IPS-15b (cell line): ENCODE measurements at regions not wholly inside any gene's neighbourhood (a gene's known extent, or its start where the extent isn't known, plus 50 kb on each side); places are given as distances from the start of the nearest gene placed in this dataset.

Experiments used
- H3K27me3 ChIP-seq: one replicate; pipeline ENCODE4 v1.6.1; 2013; ENCODE audit warnings: low read length; ENCODE audit not compliant: control insufficient read depth, insufficient read depth
- H3K36me3 ChIP-seq: one replicate; pipeline ENCODE4 v1.6.1; 2013; ENCODE audit warnings: low read length; ENCODE audit not compliant: control insufficient read depth, insufficient read depth
- H3K4me1 ChIP-seq: one replicate; pipeline ENCODE4 v1.6.1; 2013; ENCODE audit warnings: mild to moderate bottlenecking, low read length; ENCODE audit not compliant: control insufficient read depth, insufficient read depth
- H3K4me3 ChIP-seq: one replicate; pipeline ENCODE4 v1.5.1; 2013; ENCODE audit warnings: low read depth, low read length
- H3K9ac ChIP-seq: one replicate; pipeline ENCODE4 v1.6.1; 2013; ENCODE audit warnings: low read depth, mild to moderate bottlenecking, low read length
- H3K9me3 ChIP-seq: one replicate; pipeline ENCODE4 v1.6.1; 2013; ENCODE audit warnings: mild to moderate bottlenecking, low read length; ENCODE audit not compliant: control insufficient read depth, insufficient read depth

DNA sequence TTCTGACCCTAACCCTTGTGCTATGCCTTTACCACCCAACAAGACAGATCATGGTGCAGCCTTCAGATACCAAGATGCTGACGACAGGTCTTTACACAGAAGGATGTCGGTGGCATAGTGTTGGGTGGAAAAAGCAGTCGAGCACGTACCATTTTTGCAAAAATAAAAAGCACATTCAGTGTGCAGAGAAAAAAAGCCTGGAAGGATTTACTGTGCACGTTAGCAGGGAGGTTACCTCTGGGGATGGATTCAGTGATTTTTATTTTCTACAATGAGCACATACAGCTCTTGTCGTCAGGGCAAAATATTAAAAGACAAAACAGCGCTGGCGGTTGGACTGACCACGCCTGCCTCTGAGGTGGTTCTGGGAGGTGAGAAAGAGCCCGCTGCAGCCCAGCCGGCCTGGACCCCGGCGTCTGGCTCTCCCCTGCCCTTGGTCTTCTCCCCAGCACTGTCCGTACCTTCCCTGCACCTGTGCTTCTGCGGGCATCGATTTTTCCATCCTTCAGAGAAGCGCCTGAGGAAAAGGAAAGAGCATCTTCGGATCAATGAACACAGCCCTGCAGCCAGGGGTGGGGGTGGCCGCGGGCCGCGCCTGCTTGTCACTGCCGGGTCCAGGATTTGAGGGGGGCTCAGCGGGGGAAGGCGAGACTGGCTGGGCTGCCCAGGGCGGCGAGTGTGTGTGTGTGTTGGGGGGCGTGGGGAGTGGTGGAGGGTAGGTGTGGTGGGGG is 200.0 kb upstream of the IER5L start:
- H3K9me3 ChIP-seq: no peaks in the 10 kb centered on the region

DNA sequence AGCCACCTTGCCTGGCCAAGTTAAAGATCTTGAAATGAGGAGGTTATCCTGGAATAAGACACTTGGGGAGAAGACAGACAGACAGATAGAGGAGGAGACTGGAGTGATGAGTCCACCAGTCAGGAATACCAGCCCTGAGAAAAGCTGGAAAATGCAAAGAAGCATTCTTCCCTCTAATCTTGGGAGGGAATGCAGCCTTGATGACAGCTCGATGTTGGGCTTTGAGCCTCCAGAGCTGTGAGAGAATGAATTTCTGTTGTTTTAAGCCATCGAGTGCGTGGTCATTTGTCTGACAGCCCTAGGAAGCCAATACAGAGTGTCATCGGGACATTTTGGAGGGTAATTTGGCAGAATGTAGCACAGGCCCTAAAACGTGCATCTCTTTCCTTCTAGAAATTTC is 199.1 kb upstream of the IER5L start:
- H3K36me3 ChIP-seq: no peaks in the 10 kb centered on the region
- no peak overlapping the region for H3K4me3 ChIP-seq
- H3K27me3 ChIP-seq: no peaks in the 10 kb centered on the region

More for the DNA sequence above, 200.0 kb upstream of the IER5L start:
- H3K4me3 ChIP-seq: no peak overlapping the region
- no peak overlapping the region for H3K9ac ChIP-seq
- H3K4me1 ChIP-seq: peaks cover 6% of the 10 kb centered on the region
- H3K36me3 ChIP-seq: no peaks in the 10 kb centered on the region
- H3K27me3 ChIP-seq: peaks cover 3% of the 10 kb centered on the region

DNA sequence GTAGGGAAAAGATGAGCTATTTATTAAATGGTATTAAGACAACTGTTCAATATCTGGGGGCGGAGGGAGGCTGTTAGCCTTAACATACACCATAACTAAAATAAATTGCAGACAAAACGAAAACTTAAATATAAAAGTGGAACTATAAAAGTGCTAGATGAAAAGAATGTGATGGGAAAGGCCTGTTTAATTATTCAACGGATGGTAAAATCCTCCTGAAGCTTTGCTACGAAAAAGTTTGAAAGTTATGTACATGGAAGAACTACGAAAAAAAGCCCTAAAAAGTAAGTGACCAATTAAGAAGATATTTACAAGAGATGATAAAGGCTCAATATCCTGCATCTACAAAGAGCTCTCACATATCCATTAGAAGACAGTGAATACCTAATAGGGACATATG is 197.8 kb upstream of the IER5L start:
- H3K9me3 ChIP-seq: no peaks in the 10 kb centered on the region
- no peaks in the 10 kb centered on the region for H3K36me3 ChIP-seq
- no peak overlapping the region for H3K9ac ChIP-seq
- no peaks in the 10 kb centered on the region for H3K4me1 ChIP-seq
- no peaks in the 10 kb centered on the region for H3K27me3 ChIP-seq
- no peak overlapping the region for H3K4me3 ChIP-seq

More for the DNA sequence above, 199.1 kb upstream of the IER5L start:
- Histone ChIP-seq H3K9ac (no peak overlapping the region), H3K4me1 (no peaks in the 10 kb centered on the region), H3K9me3 (no peaks in the 10 kb centered on the region)

- Histone ChIP-seq H3K27me3 (no peaks in the 10 kb centered on the region), H3K36me3 (no peaks in the 10 kb centered on the region), H3K4me1 (no peaks in the 10 kb centered on the region), H3K4me3 (no peak overlapping the region), H3K9ac (no peak overlapping the region), H3K9me3 (peaks cover under 1% of the 10 kb centered on the region)
Observed at GRCh38 chr9:129374651-129375050, 196.6 kb upstream of the IER5L start.

DNA sequence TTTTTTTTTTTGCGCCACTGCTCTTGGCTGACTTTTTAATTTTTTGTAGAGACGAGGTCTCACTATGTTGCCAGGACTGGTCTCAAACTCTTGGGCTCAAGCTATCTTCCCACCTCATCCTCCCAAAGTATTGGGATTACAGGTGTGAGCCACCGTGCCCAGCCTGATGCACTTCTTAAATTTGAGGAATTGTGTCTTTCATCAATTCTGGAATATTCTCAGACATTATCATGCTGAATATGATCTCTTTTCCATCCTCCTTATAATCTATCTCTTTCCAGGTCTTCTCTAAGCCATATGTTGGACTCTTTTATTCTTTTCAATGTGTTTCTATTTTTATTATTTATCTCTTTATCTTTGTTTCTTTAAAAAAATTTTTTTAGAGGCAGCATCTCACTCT is 196.2 kb upstream of the IER5L start:
- no peak overlapping the region for H3K9ac ChIP-seq
- H3K4me1 ChIP-seq: no peaks in the 10 kb centered on the region
- H3K36me3 ChIP-seq: no peaks in the 10 kb centered on the region
- H3K9me3 ChIP-seq: peaks cover 4% of the 10 kb centered on the region
- no peak overlapping the region for H3K4me3 ChIP-seq
- no peaks in the 10 kb centered on the region for H3K27me3 ChIP-seq

DNA sequence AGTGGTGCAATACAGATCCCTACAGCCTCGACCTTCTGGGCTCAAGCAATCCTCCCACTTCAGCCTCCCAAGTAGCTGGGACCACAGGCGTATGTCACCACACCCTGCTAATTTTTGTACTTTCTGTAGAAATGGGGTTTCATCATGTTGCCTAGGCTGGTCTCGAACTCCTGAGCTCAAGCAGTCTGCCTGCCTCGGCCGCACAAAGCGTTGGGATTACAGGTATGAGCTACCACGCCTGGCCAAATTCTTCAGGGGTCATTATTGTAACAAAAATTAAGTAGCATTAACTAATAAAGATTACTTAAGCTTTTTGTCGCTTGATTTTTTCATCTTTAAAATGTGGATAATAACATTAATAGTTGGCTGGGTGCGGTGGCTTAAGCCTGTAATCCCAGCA is 195.3 kb upstream of the IER5L start:
- H3K4me3 ChIP-seq: no peak overlapping the region
- no peaks in the 10 kb centered on the region for H3K27me3 ChIP-seq
- H3K9me3 ChIP-seq: peaks cover 4% of the 10 kb centered on the region
- H3K4me1 ChIP-seq: no peaks in the 10 kb centered on the region
- H3K36me3 ChIP-seq: no peaks in the 10 kb centered on the region
- H3K9ac ChIP-seq: no peak overlapping the region

DNA sequence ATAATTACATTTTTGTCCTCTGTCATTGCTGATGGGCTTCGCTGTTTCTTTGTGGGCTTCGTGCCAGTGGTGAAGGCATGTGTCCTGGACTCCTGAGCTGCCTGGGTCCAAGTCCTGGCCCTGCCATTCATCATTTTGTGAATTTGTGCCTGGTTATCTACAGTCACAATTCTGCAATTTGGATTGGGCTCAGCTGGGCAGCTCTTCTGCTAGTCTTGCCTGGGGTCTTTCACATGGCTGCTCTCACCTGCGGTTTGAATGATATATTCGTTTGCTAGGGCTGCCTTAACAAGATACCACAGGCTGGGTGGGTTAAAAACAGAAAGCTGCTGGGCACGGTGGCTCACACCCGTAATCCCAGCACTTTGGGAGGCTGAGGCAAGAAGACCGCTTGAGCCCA is 192.7 kb upstream of the IER5L start:
- Histone ChIP-seq H3K9me3 (peaks cover 4% of the 10 kb centered on the region), H3K36me3 (no peaks in the 10 kb centered on the region), H3K27me3 (no peaks in the 10 kb centered on the region), H3K4me3 (no peak overlapping the region), H3K4me1 (no peaks in the 10 kb centered on the region), H3K9ac (no peak overlapping the region)

DNA sequence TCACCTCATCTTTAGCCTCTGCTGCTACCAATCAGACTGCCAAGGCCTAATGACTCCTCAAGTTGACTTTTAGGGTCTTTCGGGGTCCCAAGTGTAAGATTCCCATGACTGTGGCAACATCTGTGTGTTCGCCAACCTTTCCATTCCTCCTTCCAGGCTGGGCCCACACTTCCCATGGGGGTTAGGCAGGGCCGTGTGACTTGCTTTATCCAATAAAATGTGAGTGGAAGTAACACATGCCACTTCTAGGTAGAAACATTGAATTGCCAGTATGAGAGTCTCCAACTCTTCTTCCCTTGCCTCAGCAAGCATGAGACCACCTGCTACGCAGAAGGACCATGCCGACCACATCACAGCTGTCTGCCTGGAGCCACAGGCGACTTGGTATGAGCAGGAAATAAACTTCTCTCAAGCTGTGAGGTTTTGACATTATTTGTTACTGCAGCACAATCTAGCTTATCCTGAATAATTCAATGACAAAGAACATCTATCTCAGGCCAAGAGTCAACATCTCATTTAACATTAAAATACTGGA is 190.4 kb upstream of the IER5L start:
- H3K36me3 ChIP-seq: no peaks in the 10 kb centered on the region
- H3K4me3 ChIP-seq: no peak overlapping the region
- H3K27me3 ChIP-seq: no peaks in the 10 kb centered on the region
- no peak overlapping the region for H3K9ac ChIP-seq
- H3K4me1 ChIP-seq: no peaks in the 10 kb centered on the region
- H3K9me3 ChIP-seq: peaks cover 4% of the 10 kb centered on the region

DNA sequence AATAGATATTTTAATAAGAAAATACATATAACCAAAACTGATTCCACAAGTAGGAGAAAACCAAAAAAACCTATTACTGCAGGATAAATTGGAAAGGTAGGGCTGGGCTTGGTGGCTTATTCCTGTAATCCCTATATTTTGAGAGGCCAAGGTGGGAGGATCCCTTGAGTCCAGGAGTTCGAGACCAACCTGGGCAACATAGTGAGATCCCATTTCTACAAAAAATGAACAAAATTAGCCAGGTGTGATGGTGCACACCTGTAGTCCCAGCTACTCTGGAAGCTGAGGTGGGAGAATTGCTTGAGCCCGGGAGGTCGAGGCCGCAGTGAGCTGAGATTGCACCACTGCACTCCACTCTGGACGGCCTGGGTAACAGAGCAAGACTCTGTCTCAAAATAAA is 189.2 kb upstream of the IER5L start:
- Histone ChIP-seq H3K9me3 (peaks cover 4% of the 10 kb centered on the region), H3K4me3 (no peak overlapping the region), H3K27me3 (no peaks in the 10 kb centered on the region), H3K36me3 (no peaks in the 10 kb centered on the region), H3K4me1 (no peaks in the 10 kb centered on the region), H3K9ac (no peak overlapping the region)

- no peak overlapping the region for H3K9ac ChIP-seq
- H3K9me3 ChIP-seq: peaks cover 4% of the 10 kb centered on the region
- no peaks in the 10 kb centered on the region for H3K36me3 ChIP-seq
- H3K27me3 ChIP-seq: no peaks in the 10 kb centered on the region
- H3K4me3 ChIP-seq: no peak overlapping the region
- no peaks in the 10 kb centered on the region for H3K4me1 ChIP-seq
Observed at GRCh38 chr9:129365196-129365595, 187.1 kb upstream of the IER5L start.

DNA sequence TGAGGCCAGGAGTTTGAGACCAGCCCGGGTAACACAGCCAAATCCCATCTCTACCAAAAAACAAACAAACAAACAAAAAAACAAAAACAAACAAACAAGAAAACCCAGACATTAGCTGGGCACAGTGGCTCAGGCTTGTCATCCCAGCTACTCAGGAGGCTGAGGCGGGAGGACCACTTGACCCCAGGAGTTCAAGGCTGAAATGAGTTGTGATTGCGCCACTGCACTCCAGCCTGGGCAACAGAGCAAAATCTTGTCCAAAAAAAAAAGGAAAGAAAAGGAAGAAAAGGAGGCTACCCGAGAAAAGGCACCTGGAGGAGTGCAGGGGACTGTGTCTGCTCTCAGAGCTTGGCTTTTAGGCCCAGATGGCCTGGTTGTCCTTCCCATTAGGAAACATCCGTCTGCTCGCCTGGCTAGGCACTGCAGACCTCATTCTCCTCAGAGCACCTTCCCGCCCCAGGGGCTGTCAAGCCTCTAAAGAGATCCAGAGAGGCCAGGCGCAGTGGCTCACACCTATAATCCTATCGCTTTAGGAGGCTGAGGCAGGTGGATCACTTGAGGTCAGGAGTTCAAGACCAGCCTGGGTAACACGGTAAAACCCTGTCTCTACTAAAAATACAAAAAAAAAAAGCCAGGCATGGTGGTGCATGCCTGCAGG is 185.3 kb upstream of the IER5L start:
- Histone ChIP-seq H3K4me3 (no peak overlapping the region), H3K27me3 (no peaks in the 10 kb centered on the region), H3K4me1 (no peaks in the 10 kb centered on the region), H3K9me3 (no peaks in the 10 kb centered on the region), H3K36me3 (no peaks in the 10 kb centered on the region), H3K9ac (no peak overlapping the region)
